CD14-positive monocyte (primary cell): ENCODE measurements at regions not wholly inside any gene's neighbourhood (a gene's known extent, or its start where the extent isn't known, plus 50 kb on each side); places are given as distances from the start of the nearest gene placed in this dataset.
"Not testable (repeated sequence)": the region's sequence is repeated elsewhere in the genome, so short reads cannot be mapped to it uniquely, and the experiment has no call there.

Experiments used
- DNase-seq, 3 donors: peaks; one replicate each; pipeline ENCODE4 v3.0.0-alpha.2; 2011 to 2022
- H2AFZ ChIP-seq: 2 replicates; pipeline ENCODE4 v1.6.0; 2012; ENCODE audit warnings: mild to moderate bottlenecking, low read depth, low read length, inconsistent platforms; ENCODE audit not compliant: insufficient read depth, poor library complexity, severe bottlenecking
- H3K27ac ChIP-seq, 2 donors: 1 replicate in 1 of 2; 2 replicates in 1 of 2; pipeline ENCODE4 v1.5.1; 2012 to 2013; ENCODE audit warnings: low read length in 2 of 2, control low read depth in 1 of 2, inconsistent platforms in 1 of 2, low read depth in 1 of 2, mild to moderate bottlenecking in 1 of 2
- H3K27me3 ChIP-seq, 2 donors: one replicate each; pipeline versions ENCODE4 v1.6.0 to v1.6.1; 2011 to 2013; ENCODE audit warnings: low read length in 2 of 2; ENCODE audit not compliant: control insufficient read depth in 2 of 2, insufficient read depth in 2 of 2
- H3K36me3 ChIP-seq, 2 donors: replicated peaks in 1 of 2; 1 replicate in 1 of 2; 2 replicates in 1 of 2; pipeline versions ENCODE4 v1.5.1 to v1.6.1; 2012 to 2013; ENCODE audit warnings: low read length in 2 of 2, control low read depth in 1 of 2, inconsistent platforms in 1 of 2, mild to moderate bottlenecking in 1 of 2; ENCODE audit not compliant: insufficient read depth in 2 of 2, control insufficient read depth in 1 of 2
- H3K4me1 ChIP-seq, 2 donors: 1 replicate in 1 of 2; 2 replicates in 1 of 2; pipeline versions ENCODE4 v1.5.1 to v1.6.1; 2012 to 2013; ENCODE audit warnings: low read length in 2 of 2, control low read depth in 1 of 2, inconsistent platforms in 1 of 2, mild to moderate bottlenecking in 1 of 2, moderate library complexity in 1 of 2; ENCODE audit not compliant: insufficient read depth in 2 of 2, control insufficient read depth in 1 of 2
- H3K4me2 ChIP-seq: replicated peaks from 2 replicates; pipeline ENCODE3; 2012; ENCODE audit warnings: low read length, moderate library complexity, mild to moderate bottlenecking; ENCODE audit not compliant: poor library complexity, severe bottlenecking; ENCODE audit errors: extremely low read depth
- H3K4me3 ChIP-seq, 3 experiments: fragments of 200-600 bp in 1 of 3; sonication (generic) in 1 of 3; replicated peaks in 1 of 3; 1 replicate in 2 of 3; 2 replicates in 1 of 3; pipeline ENCODE4 v1.5.1; 2011 to 2013; ENCODE audit warnings: low read length in 3 of 3, mild to moderate bottlenecking in 3 of 3, control low read depth in 2 of 3, low read depth in 2 of 3, inconsistent platforms in 1 of 3, moderate library complexity in 1 of 3
- H3K79me2 ChIP-seq: 2 replicates; pipeline ENCODE4 v1.6.0; 2012; ENCODE audit warnings: mild to moderate bottlenecking, control low read depth, inconsistent platforms, low read length, moderate library complexity; ENCODE audit not compliant: insufficient read depth
- H3K9ac ChIP-seq: 2 replicates; pipeline ENCODE4 v1.6.0; 2017; ENCODE audit warnings: low read length, mild to moderate bottlenecking; ENCODE audit not compliant: insufficient read depth, poor library complexity, severe bottlenecking
- H3K9me3 ChIP-seq, 2 donors: replicated peaks in 1 of 2; 1 replicate in 1 of 2; 2 replicates in 1 of 2; pipeline versions ENCODE4 v1.5.1 to v1.6.1; 2012 to 2013; ENCODE audit warnings: low read length in 2 of 2, control low read depth in 1 of 2; ENCODE audit not compliant: control insufficient read depth in 1 of 2, insufficient read depth in 1 of 2
- H4K20me1 ChIP-seq: 2 replicates; pipeline ENCODE4 v1.6.0; 2012; ENCODE audit warnings: mild to moderate bottlenecking, low read length, control low read depth, moderate library complexity; ENCODE audit not compliant: insufficient read depth
- H3K27ac Mint-ChIP-seq, 7 donors: one replicate each; pipeline ENCODE4 v1.8.0; 2020; ENCODE audit warnings: mild to moderate bottlenecking in 7 of 7, mixed read lengths in 7 of 7, moderate library complexity in 6 of 7, inconsistent platforms in 2 of 7
- H3K27me3 Mint-ChIP-seq, 3 donors: one replicate each; pipeline ENCODE4 v1.8.0; 2021 to 2022; ENCODE audit warnings: low read depth in 3 of 3, mild to moderate bottlenecking in 3 of 3, mixed read lengths in 3 of 3, moderate library complexity in 3 of 3, inconsistent platforms in 1 of 3
- H3K36me3 Mint-ChIP-seq, 2 donors: one replicate each; pipeline ENCODE4 v1.8.0; 2020; ENCODE audit warnings: mixed read lengths in 2 of 2, inconsistent platforms in 1 of 2, mild to moderate bottlenecking in 1 of 2
- H3K4me1 Mint-ChIP-seq: one replicate; pipeline ENCODE4 v1.8.0; 2020; ENCODE audit warnings: mild to moderate bottlenecking, mixed read lengths
- H3K4me3 Mint-ChIP-seq, 2 donors: one replicate each; pipeline ENCODE4 v1.8.0; 2020; ENCODE audit warnings: mild to moderate bottlenecking in 2 of 2, mixed read lengths in 2 of 2, moderate library complexity in 1 of 2
- H3K9me3 Mint-ChIP-seq, 7 donors: one replicate each; pipeline ENCODE4 v1.8.0; 2020 to 2022; ENCODE audit warnings: mixed read lengths in 7 of 7, mild to moderate bottlenecking in 6 of 7, moderate library complexity in 6 of 7, inconsistent platforms in 2 of 7
- WGBS: methylation state at CpG from one replicate; pipeline ENCODE4 v1.1.5; 2013; ENCODE audit warnings: missing lambda C conversion rate; ENCODE audit not compliant: insufficient coverage; 5-methylcytosine and 5-hydroxymethylcytosine counted together
- intact Hi-C, 2 donors: fragments of 100-400 bp; cut with micrococcal nuclease; formaldehyde crosslinking; loops; one replicate each; pipeline versions ENCODE4 v1.15.0 to v1.15.1; 2023
- TF ChIP-seq, protein P1 (sequence below): fragments of 200-600 bp; IDR thresholded peaks from one replicate; pipeline ENCODE4 v1.8.0; 2022; ENCODE audit warnings: antibody characterized with exemption, mild to moderate bottlenecking

DNA sequence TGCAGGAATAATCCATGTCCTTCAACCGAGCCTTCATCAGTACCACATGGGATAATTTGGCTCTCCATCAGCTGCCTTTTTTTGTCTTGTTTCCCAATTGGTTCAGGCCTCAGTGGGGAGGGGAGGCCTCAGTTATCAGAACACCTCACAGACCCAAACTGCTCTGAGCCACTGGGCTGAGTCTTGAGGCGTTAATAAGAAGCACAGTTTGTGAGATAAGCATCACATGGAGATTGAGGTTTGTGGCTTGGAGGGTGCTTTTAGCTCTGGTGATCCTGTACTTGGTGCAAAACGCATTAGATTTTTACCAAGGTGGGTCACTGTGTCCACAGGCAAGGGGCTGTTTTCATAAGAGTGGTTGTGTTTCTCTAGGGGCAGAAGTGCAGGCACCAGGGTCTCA is 82.8 kb upstream of the HPF1 start:
- Histone ChIP-seq H3K4me1 (no peaks in the 10 kb centered on the region), H3K4me3 (no peak overlapping the region), H3K9me3 (peaks cover 0 to 8% of the 10 kb centered on the region in 2 donors), H3K36me3 (no peaks in the 10 kb centered on the region), H3K79me2 (no peaks in the 10 kb centered on the region), H3K27me3 (no peaks in the 10 kb centered on the region), H4K20me1 (no peaks in the 10 kb centered on the region), H3K27ac (no peak overlapping the region), H2AFZ (no peak overlapping the region), H3K9ac (no peak overlapping the region), H3K4me2 (no peak overlapping the region)
- WGBS = 17% methylated on average over 1 of the region's 3 CpGs
- TF ChIP-seq, protein P1, sequence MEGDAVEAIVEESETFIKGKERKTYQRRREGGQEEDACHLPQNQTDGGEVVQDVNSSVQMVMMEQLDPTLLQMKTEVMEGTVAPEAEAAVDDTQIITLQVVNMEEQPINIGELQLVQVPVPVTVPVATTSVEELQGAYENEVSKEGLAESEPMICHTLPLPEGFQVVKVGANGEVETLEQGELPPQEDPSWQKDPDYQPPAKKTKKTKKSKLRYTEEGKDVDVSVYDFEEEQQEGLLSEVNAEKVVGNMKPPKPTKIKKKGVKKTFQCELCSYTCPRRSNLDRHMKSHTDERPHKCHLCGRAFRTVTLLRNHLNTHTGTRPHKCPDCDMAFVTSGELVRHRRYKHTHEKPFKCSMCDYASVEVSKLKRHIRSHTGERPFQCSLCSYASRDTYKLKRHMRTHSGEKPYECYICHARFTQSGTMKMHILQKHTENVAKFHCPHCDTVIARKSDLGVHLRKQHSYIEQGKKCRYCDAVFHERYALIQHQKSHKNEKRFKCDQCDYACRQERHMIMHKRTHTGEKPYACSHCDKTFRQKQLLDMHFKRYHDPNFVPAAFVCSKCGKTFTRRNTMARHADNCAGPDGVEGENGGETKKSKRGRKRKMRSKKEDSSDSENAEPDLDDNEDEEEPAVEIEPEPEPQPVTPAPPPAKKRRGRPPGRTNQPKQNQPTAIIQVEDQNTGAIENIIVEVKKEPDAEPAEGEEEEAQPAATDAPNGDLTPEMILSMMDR = no peak
- Mint-ChIP-seq H3K27ac (no peak overlapping the region), H3K4me1 (no peaks in the 10 kb centered on the region), H3K27me3 (peaks cover 0 to 5% (median 4%) of the 10 kb centered on the region in 3 donors), H3K36me3 (no peaks in the 10 kb centered on the region), H3K9me3 (peaks cover 0 to 8% (median 5%) of the 10 kb centered on the region in 7 donors), H3K4me3 (no peak overlapping the region)
- intact Hi-C loops = no loop called here
- no peak for DNase-seq

DNA sequence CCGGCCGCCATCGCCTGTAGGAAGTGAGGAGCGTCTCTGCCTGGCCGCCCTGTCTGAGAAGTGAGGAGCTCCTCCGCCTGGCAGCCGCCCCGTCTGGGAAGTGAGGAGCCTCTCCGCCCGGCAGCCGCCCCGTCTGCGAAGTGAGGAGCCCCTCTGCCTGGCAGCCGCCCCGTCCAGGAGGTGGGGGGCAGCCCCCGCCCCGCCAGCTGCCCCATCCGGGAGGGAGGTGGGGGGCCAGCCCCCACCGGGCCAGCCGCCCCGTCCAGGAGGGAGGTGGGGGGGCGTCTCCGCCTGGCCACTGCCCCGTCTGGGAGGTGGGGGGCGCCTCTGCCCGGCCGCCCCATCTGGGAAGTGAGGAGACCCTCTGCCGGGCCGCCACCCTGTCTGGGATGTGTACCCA is 70.6 kb upstream of the HPF1 start:
- H3K27ac Mint-ChIP-seq, H4K20me1 ChIP-seq, H3K9ac ChIP-seq, H3K27me3 ChIP-seq, H2AFZ ChIP-seq, H3K36me3 Mint-ChIP-seq, H3K4me2 ChIP-seq, H3K4me1 ChIP-seq, H3K4me3 ChIP-seq, DNase-seq, H3K79me2 ChIP-seq, H3K27ac ChIP-seq, intact Hi-C loops, H3K36me3 ChIP-seq, H3K4me1 Mint-ChIP-seq, H3K4me3 Mint-ChIP-seq, H3K9me3 Mint-ChIP-seq: not testable (repeated sequence)
- peaks cover 2 to 10% (median 6%) of the 10 kb centered on the region in 3 donors for H3K27me3 Mint-ChIP-seq
- H3K9me3 ChIP-seq = peaks cover 0 to 12% of the 10 kb centered on the region in 2 donors
- WGBS = 94% methylated on average over 12 of the region's 29 CpGs
